SK-N-SH (cell line): ENCODE measurements at regions not wholly inside any gene's neighbourhood (a gene's known extent, or its start where the extent isn't known, plus 50 kb on each side); places are given as distances from the start of the nearest gene placed in this dataset.

ENCODE experiments used
- CTCF ChIA-PET: fragments of 300-600, 350-600 bp; formaldehyde crosslinking; extraction: SDS; loops from one replicate; lab custom pipeline; 2021; lab: Yijun Ruan, JAX
- POLR2A ChIA-PET: fragments of 350-600 bp; sonication (Branson Sonifier 250); formaldehyde crosslinking; extraction: SDS; loops from one replicate; lab custom pipeline; 2020; ENCODE audit warnings: antibody characterized with exemption, inconsistent platforms; lab: Yijun Ruan, JAX
- DNase-seq: peaks from one replicate; pipeline ENCODE4 v3.0.0; 2012
- H2AFZ ChIP-seq: fragments of 200-600 bp; sonication (generic); 2 replicates; pipeline ENCODE4 v1.8.1; 2016; ENCODE audit warnings: antibody characterized with exemption, mild to moderate bottlenecking, low read depth
- H3F3A ChIP-seq: fragments of 200-600 bp; sonication (generic); replicated peaks from 2 replicates; pipeline ENCODE3; 2016; ENCODE audit warnings: antibody characterized with exemption, mild to moderate bottlenecking; ENCODE audit not compliant: insufficient read depth
- H3K27ac ChIP-seq, 2 experiments: fragments of 200-500 bp in 1 of 2; fragments of 200-600 bp in 1 of 2; sonication (Bioruptor generic) in 1 of 2; sonication (generic), shearing (Covaris generic) in 1 of 2; 2 replicates each; pipeline versions ENCODE4 v1.5.1 to v1.6.1; 2014 to 2016; ENCODE audit warnings: low read depth in 2 of 2, inconsistent platforms in 1 of 2, low read length in 1 of 2, mild to moderate bottlenecking in 1 of 2, mixed read lengths in 1 of 2
- H3K27me3 ChIP-seq: fragments of 200-600 bp; sonication (generic), shearing (Covaris generic); 2 replicates; pipeline ENCODE4 v1.6.1; 2016; ENCODE audit warnings: mixed run types; ENCODE audit not compliant: insufficient read depth
- H3K36me3 ChIP-seq, 2 experiments: fragments of 200-500 bp in 1 of 2; fragments of 200-600 bp in 1 of 2; sonication (Bioruptor generic) in 1 of 2; sonication (generic) in 1 of 2; replicated peaks in 1 of 2; 2 replicates each; pipeline versions ENCODE3 to v1.5.1; 2014 to 2016; ENCODE audit warnings: low read length in 1 of 2, mild to moderate bottlenecking in 1 of 2; ENCODE audit not compliant: insufficient read depth in 2 of 2, control insufficient read depth in 1 of 2
- H3K4me1 ChIP-seq, 2 experiments: fragments of 200-500 bp in 1 of 2; fragments of 200-600 bp in 1 of 2; sonication (Bioruptor generic) in 1 of 2; sonication (generic), shearing (Covaris generic) in 1 of 2; 2 replicates each; pipeline versions ENCODE4 v1.5.1 to v1.6.1; 2014 to 2016; ENCODE audit warnings: low read depth in 1 of 2, low read length in 1 of 2, mixed run types in 1 of 2; ENCODE audit not compliant: insufficient read depth in 2 of 2, control insufficient read depth in 1 of 2
- H3K4me2 ChIP-seq: fragments of 200-600 bp; sonication (generic), shearing (Covaris generic); 2 replicates; pipeline ENCODE4 v1.6.1; 2017; ENCODE audit warnings: mixed run types
- H3K4me3 ChIP-seq, 2 experiments: fragments of 200-500 bp in 1 of 2; fragments of 200-600 bp in 1 of 2; sonication (Bioruptor generic) in 1 of 2; sonication (generic), shearing (Covaris generic) in 1 of 2; 2 replicates each; pipeline versions ENCODE4 v1.5.1 to v1.8.1; 2014 to 2016; ENCODE audit warnings: low read depth in 2 of 2, inconsistent platforms in 1 of 2, low read length in 1 of 2, mild to moderate bottlenecking in 1 of 2, mixed read lengths in 1 of 2, moderate library complexity in 1 of 2
- H3K79me2 ChIP-seq: fragments of 200-600 bp; sonication (generic); 2 replicates; pipeline ENCODE4 v1.8.1; 2017; ENCODE audit warnings: mild to moderate bottlenecking; ENCODE audit not compliant: insufficient read depth
- H3K9ac ChIP-seq: fragments of 200-600 bp; sonication (generic); 2 replicates; pipeline ENCODE4 v1.6.1; 2017; ENCODE audit warnings: mixed run types
- H3K9me2 ChIP-seq: fragments of 200-600 bp; sonication (generic); 2 replicates; pipeline ENCODE4 v1.6.1; 2017; ENCODE audit warnings: mixed run types
- H3K9me3 ChIP-seq: fragments of 200-600 bp; sonication (generic); 2 replicates; pipeline ENCODE4 v1.6.1; 2017; ENCODE audit warnings: mixed run types, mild to moderate bottlenecking, moderate library complexity
- H4K20me1 ChIP-seq: fragments of 200-600 bp; sonication (generic); 2 replicates; pipeline ENCODE4 v1.6.1; 2017; ENCODE audit warnings: mild to moderate bottlenecking, mixed run types; ENCODE audit not compliant: insufficient read depth
- ELF1 ChIP-seq: IDR thresholded peaks from 2 replicates; pipeline ENCODE4 v1.4.0; 2012
- EP300 ChIP-seq, 2 experiments: IDR thresholded peaks; 2 replicates each; pipeline versions ENCODE4 v1.4.0 to v1.6.1; 2012; ENCODE audit warnings: borderline replicate concordance in 1 of 2, low read depth in 1 of 2, low read length in 1 of 2
- EZH2phosphoT487 ChIP-seq: fragments of 200-600 bp; sonication (generic); IDR thresholded peaks from 2 replicates; pipeline ENCODE4 v1.6.1; 2017; ENCODE audit warnings: low read depth, mixed run types, mild to moderate bottlenecking, antibody characterized with exemption, moderate library complexity, borderline replicate concordance
- MAX ChIP-seq: IDR thresholded peaks from 2 replicates; pipeline ENCODE4 v1.4.0; 2012; ENCODE audit warnings: low read depth
- MXI1 ChIP-seq: IDR thresholded peaks from 2 replicates; pipeline ENCODE4 v1.6.1; 2012; ENCODE audit warnings: mild to moderate bottlenecking, low read depth, low read length, improper control_type of control experiment
- NFIC ChIP-seq: IDR thresholded peaks from 2 replicates; pipeline ENCODE4 v1.4.0; 2012; ENCODE audit warnings: borderline replicate concordance
- PBX3 ChIP-seq: IDR thresholded peaks from 2 replicates; pipeline ENCODE4; 2012
- RFX5 ChIP-seq: IDR thresholded peaks from 2 replicates; pipeline ENCODE4 v1.6.1; 2012; ENCODE audit warnings: mild to moderate bottlenecking, improper control_type of control experiment, low read length
- SIN3A ChIP-seq: IDR thresholded peaks from 2 replicates; pipeline ENCODE4 v1.6.1; 2012; ENCODE audit warnings: low read depth, mild to moderate bottlenecking, low read length, moderate library complexity, borderline replicate concordance
- TAF1 ChIP-seq: IDR thresholded peaks from 2 replicates; pipeline ENCODE4 v1.6.1; 2012; ENCODE audit warnings: low read depth, mild to moderate bottlenecking, low read length, moderate library complexity, borderline replicate concordance
- TCF12 ChIP-seq: IDR thresholded peaks from 2 replicates; pipeline ENCODE4 v1.4.0; 2012
- YY1 ChIP-seq: IDR thresholded peaks from 2 replicates; pipeline ENCODE4 v1.4.0; 2012; ENCODE audit warnings: low read depth, mild to moderate bottlenecking
- WGBS: methylation state at CpG from one replicate; pipeline ENCODE4 v1.1.6; 2017; ENCODE audit warnings: low lambda C conversion rate; 5-methylcytosine and 5-hydroxymethylcytosine counted together

- no peaks in the 10 kb centered on the region for H4K20me1 ChIP-seq
- no peak overlapping the region for H2AFZ ChIP-seq
- no peak overlapping the region for H3K4me2 ChIP-seq
- no peaks in the 10 kb centered on the region for H3K9me2 ChIP-seq
- no peak overlapping the region for H3K27ac ChIP-seq
- H3K36me3 ChIP-seq, result no peaks in the 10 kb centered on the region
- CTCF ChIA-PET, result no interaction called here
- H3K4me3 ChIP-seq, result no peak overlapping the region
- H3K79me2 ChIP-seq, result no peaks in the 10 kb centered on the region
- 84% methylated on average over 7 of the region's 7 CpGs for WGBS
- no peaks in the 10 kb centered on the region; a peak in 1 of 4 replicates for H3K4me1 ChIP-seq
- TF ChIP-seq MAX, result no peak
- no peak for TF ChIP-seq MXI1
- no peak for TF ChIP-seq TCF12
- no peak for TF ChIP-seq NFIC
- no peak for TF ChIP-seq PBX3
- TF ChIP-seq TAF1, result no peak
- TF ChIP-seq EP300 (IDR thresholded peaks at IDR 0.05; ENCODE audit: borderline replicate concordance in 1 of 2, low read depth in 1 of 2, low read length in 1 of 2), result no peak
- TF ChIP-seq EZH2phosphoT487, result no peak
- no peak for TF ChIP-seq YY1
- no peak for TF ChIP-seq SIN3A
- no peak for TF ChIP-seq ELF1
- no peak for TF ChIP-seq RFX5
- H3F3A ChIP-seq, result no peaks in the 10 kb centered on the region
- no peaks in the 10 kb centered on the region for H3K9me3 ChIP-seq
- H3K9ac ChIP-seq, result no peak overlapping the region
- POLR2A ChIA-PET, result no interaction called here
- no peaks in the 10 kb centered on the region for H3K27me3 ChIP-seq
- no peak for DNase-seq
These were observed 92.3 kb downstream of the TMEM212 start for GRCh38 chr3:171935261-171936123.

- H3K4me1 ChIP-seq, result no peaks in the 10 kb centered on the region
- H3K36me3 ChIP-seq, result no peaks in the 10 kb centered on the region
- CTCF ChIA-PET, result no interaction called here
- POLR2A ChIA-PET, result no interaction called here
- no peaks in the 10 kb centered on the region for H4K20me1 ChIP-seq
- no peak overlapping the region for H3K4me3 ChIP-seq
- no peak overlapping the region for H3K9ac ChIP-seq
- no peak overlapping the region for H2AFZ ChIP-seq
- 77% methylated on average over 6 of the region's 6 CpGs for WGBS
- no peaks in the 10 kb centered on the region for H3F3A ChIP-seq
- DNase-seq, result no peak
- no peaks in the 10 kb centered on the region for H3K9me2 ChIP-seq
- no peak overlapping the region for H3K4me2 ChIP-seq
- H3K27ac ChIP-seq, result no peak overlapping the region
- no peaks in the 10 kb centered on the region for H3K79me2 ChIP-seq
- no peak for TF ChIP-seq TCF12
- no peaks in the 10 kb centered on the region for H3K9me3 ChIP-seq
- no peaks in the 10 kb centered on the region for H3K27me3 ChIP-seq
These were observed 93.2 kb downstream of the TMEM212 start for GRCh38 chr3:171936191-171936841.
